ENCODE measurements at regions not wholly inside any gene's neighbourhood (a gene's known extent, or its start where the extent isn't known, plus 50 kb on each side); places are given as distances from the start of the nearest gene placed in this dataset.

GRCh38 chrX:13433298-13433605, 113.4 kb upstream of the ATXN3L start:
- TF ChIP-seq SP1 (IDR thresholded peaks at IDR 0.05; ENCODE audit: low read depth, low read length) (no peak), ATF2 (IDR thresholded peaks at IDR 0.05; ENCODE audit: low read length) (no peak), NR2C1 (IDR thresholded peaks at IDR 0.05) (no peak)
